Neural cell (in vitro differentiated cells): ENCODE measurements at regions not wholly inside any gene's neighbourhood (a gene's known extent, or its start where the extent isn't known, plus 50 kb on each side); places are given as distances from the start of the nearest gene placed in this dataset.

Experiments
- CTCF ChIP-seq: fragments of 450-650 bp; IDR thresholded peaks from 2 replicates; pipeline ENCODE4 v1.5.1; 2014; ENCODE audit warnings: antibody characterized with exemption, mild to moderate bottlenecking, moderate library complexity; ENCODE audit not compliant: poor library complexity, severe bottlenecking
- EP300 ChIP-seq: fragments of 450-650 bp; conservative IDR thresholded peaks from 2 replicates; pipeline ENCODE4 v1.6.1; 2014; ENCODE audit warnings: antibody characterized with exemption, mild to moderate bottlenecking, moderate library complexity; ENCODE audit not compliant: poor library complexity, severe bottlenecking
- EZH2 ChIP-seq: fragments of 200-600, 300-800 bp; shearing (Covaris generic), sonication (generic); IDR thresholded peaks from 2 replicates; pipeline ENCODE4 v1.6.1; 2014; ENCODE audit warnings: antibody characterized with exemption, low read length, borderline replicate concordance, mild to moderate bottlenecking; ENCODE audit not compliant: insufficient read depth, poor library complexity, severe bottlenecking
- POLR2AphosphoS5 ChIP-seq: IDR thresholded peaks from 2 replicates; pipeline ENCODE4 v1.6.1; 2012
- RAD21 ChIP-seq: fragments of 450-650 bp; conservative IDR thresholded peaks from 2 replicates; pipeline ENCODE4 v1.6.1; 2014; ENCODE audit warnings: antibody characterized with exemption, mild to moderate bottlenecking, moderate library complexity
- REST ChIP-seq: IDR thresholded peaks from 2 replicates; pipeline ENCODE4 v1.6.1; 2012; ENCODE audit warnings: borderline replicate concordance
- SMC3 ChIP-seq: fragments of 450-650 bp; conservative IDR thresholded peaks from 2 replicates; pipeline ENCODE4 v1.6.1; 2014; ENCODE audit warnings: antibody characterized with exemption, mild to moderate bottlenecking, moderate library complexity; ENCODE audit not compliant: poor library complexity
- TAF1 ChIP-seq: IDR thresholded peaks from 2 replicates; pipeline ENCODE4 v1.6.1; 2012; ENCODE audit warnings: low read depth

GRCh38 chr21:38159355-38159754 is 97.4 kb upstream of the KCNJ15 start:
- TF ChIP-seq CTCF (peak; percentile 57), TAF1 (no peak), EZH2 (no peak), POLR2AphosphoS5 (no peak), EP300 (no peak), SMC3 (peak; percentile 44), RAD21 (peak; percentile 45), REST (no peak)
